H9 (cell line): ENCODE measurements at regions not wholly inside any gene's neighbourhood (a gene's known extent, or its start where the extent isn't known, plus 50 kb on each side); places are given as distances from the start of the nearest gene placed in this dataset.

ENCODE experiments used
- DNase-seq: peaks from one replicate; pipeline ENCODE4 v3.0.0-alpha.2; 2017
- H2AFZ ChIP-seq: one replicate; pipeline ENCODE4 v1.6.1; 2013; ENCODE audit warnings: mild to moderate bottlenecking, low read length, control low read depth, moderate library complexity
- H2AK5ac ChIP-seq: 2 replicates; pipeline ENCODE4 v1.6.1; 2013; ENCODE audit warnings: low read length, control low read depth, mixed read lengths; ENCODE audit not compliant: insufficient read length
- H2BK120ac ChIP-seq: one replicate; pipeline ENCODE4 v1.6.1; 2013; ENCODE audit warnings: low read depth, mild to moderate bottlenecking, low read length, control low read depth, inconsistent platforms; ENCODE audit not compliant: poor library complexity, severe bottlenecking
- H2BK12ac ChIP-seq: 2 replicates; pipeline ENCODE4 v1.6.1; 2013; ENCODE audit warnings: low read length, control low read depth, mixed read lengths, low read depth; ENCODE audit not compliant: insufficient read length
- H2BK15ac ChIP-seq: 2 replicates; pipeline ENCODE4 v1.6.1; 2013; ENCODE audit warnings: low read depth, low read length, control low read depth
- H2BK20ac ChIP-seq: one replicate; pipeline ENCODE4 v1.6.1; 2013; ENCODE audit warnings: low read depth, mild to moderate bottlenecking, low read length, control low read depth, inconsistent platforms; ENCODE audit not compliant: poor library complexity, severe bottlenecking
- H2BK5ac ChIP-seq: 2 replicates; pipeline ENCODE4 v1.6.1; 2013; ENCODE audit warnings: low read length, control low read depth, mixed read lengths; ENCODE audit not compliant: insufficient read length
- H3K14ac ChIP-seq: 2 replicates; pipeline ENCODE4 v1.6.1; 2013; ENCODE audit warnings: low read length, control low read depth; ENCODE audit not compliant: insufficient read depth
- H3K18ac ChIP-seq: 2 replicates; pipeline ENCODE4 v1.6.1; 2013; ENCODE audit warnings: low read depth, mild to moderate bottlenecking, mixed read lengths, low read length, control low read depth; ENCODE audit not compliant: insufficient read length
- H3K23ac ChIP-seq: 2 replicates; pipeline ENCODE4 v1.6.1; 2013; ENCODE audit warnings: low read length, control low read depth, mixed read lengths, low read depth; ENCODE audit not compliant: insufficient read length
- H3K23me2 ChIP-seq: 2 replicates; pipeline ENCODE4 v1.6.1; 2013; ENCODE audit warnings: low read depth, mild to moderate bottlenecking, mixed read lengths, low read length, control low read depth; ENCODE audit not compliant: insufficient read length, poor library complexity, severe bottlenecking
- H3K27ac ChIP-seq: 2 replicates; pipeline ENCODE4 v1.5.1; 2013; ENCODE audit warnings: low read length, control low read depth, mixed read lengths, low read depth; ENCODE audit not compliant: insufficient read length
- H3K27me3 ChIP-seq: 2 replicates; pipeline ENCODE4 v1.6.1; 2013; ENCODE audit warnings: low read length, control low read depth, inconsistent platforms; ENCODE audit not compliant: insufficient read depth
- H3K4ac ChIP-seq: 2 replicates; pipeline ENCODE4 v1.6.1; 2013; ENCODE audit warnings: low read depth, mild to moderate bottlenecking, control low read depth, inconsistent platforms, low read length, moderate library complexity
- H3K4me1 ChIP-seq: 2 replicates; pipeline ENCODE4 v1.6.1; 2013; ENCODE audit warnings: low read length, control low read depth, inconsistent platforms; ENCODE audit not compliant: insufficient read depth
- H3K4me2 ChIP-seq: 2 replicates; pipeline ENCODE4 v1.6.1; 2013; ENCODE audit warnings: low read length, control low read depth, mixed read lengths; ENCODE audit not compliant: insufficient read length, insufficient read depth
- H3K56ac ChIP-seq: 2 replicates; pipeline ENCODE4 v1.6.1; 2013; ENCODE audit warnings: low read depth, mild to moderate bottlenecking, mixed read lengths, low read length, control low read depth; ENCODE audit not compliant: insufficient read length
- H3K79me1 ChIP-seq: 2 replicates; pipeline ENCODE4 v1.6.1; 2013; ENCODE audit warnings: low read depth, mild to moderate bottlenecking, moderate library complexity, low read length, control low read depth, inconsistent platforms; ENCODE audit not compliant: insufficient read depth, poor library complexity, severe bottlenecking
- H3K79me2 ChIP-seq: 2 replicates; pipeline ENCODE4 v1.6.1; 2013; ENCODE audit warnings: low read length, control low read depth, inconsistent platforms; ENCODE audit not compliant: insufficient read depth
- H3K9ac ChIP-seq: 2 replicates; pipeline ENCODE4 v1.6.1; 2013; ENCODE audit warnings: low read length, control low read depth, mixed read lengths; ENCODE audit not compliant: insufficient read length; ENCODE audit errors: extremely low read depth
- H3K9me3 ChIP-seq: one replicate; pipeline ENCODE4 v1.6.1; 2013; ENCODE audit warnings: low read depth, low read length, inconsistent platforms; ENCODE audit not compliant: control insufficient read depth
- H3T11ph ChIP-seq: one replicate; pipeline ENCODE4 v1.6.1; 2013; ENCODE audit warnings: mild to moderate bottlenecking, low read length, control low read depth, inconsistent platforms
- H4K20me1 ChIP-seq: one replicate; pipeline ENCODE4 v1.6.1; 2013; ENCODE audit not compliant: control insufficient read depth, insufficient read length, insufficient read depth
- H4K5ac ChIP-seq: 2 replicates; pipeline ENCODE4 v1.6.1; 2013; ENCODE audit warnings: low read depth, mild to moderate bottlenecking, mixed read lengths, low read length, control low read depth; ENCODE audit not compliant: insufficient read length
- H4K8ac ChIP-seq: replicated peaks from 2 replicates; pipeline ENCODE4 v1.6.1; 2013; ENCODE audit warnings: low read length, control low read depth, mixed read lengths, low read depth; ENCODE audit not compliant: insufficient read length
- H4K91ac ChIP-seq: 2 replicates; pipeline ENCODE4 v1.6.1; 2013; ENCODE audit warnings: low read depth, mild to moderate bottlenecking, moderate library complexity, mixed read lengths, low read length, control low read depth; ENCODE audit not compliant: insufficient read length
- H3K27ac Mint-ChIP-seq, 3 experiments: 2 replicates in 2 of 3; 3 replicates in 1 of 3; pipeline ENCODE4 v1.8.0; 2020 to 2021; ENCODE audit warnings: mixed read lengths in 3 of 3, mild to moderate bottlenecking in 1 of 3, moderate library complexity in 1 of 3
- H3K27me3 Mint-ChIP-seq: 2 replicates; pipeline ENCODE4 v1.8.0; 2021; ENCODE audit warnings: low read depth, mild to moderate bottlenecking, moderate library complexity, mixed read lengths
- H3K36me3 Mint-ChIP-seq, 3 experiments: 2 replicates in 2 of 3; 3 replicates in 1 of 3; pipeline ENCODE4 v1.8.0; 2020 to 2021; ENCODE audit warnings: low read depth in 3 of 3, mixed read lengths in 3 of 3; ENCODE audit not compliant: insufficient read depth in 1 of 3
- H3K4me1 Mint-ChIP-seq, 2 experiments: 2 replicates each; pipeline ENCODE4 v1.8.0; 2020; ENCODE audit warnings: mixed read lengths in 2 of 2
- H3K4me3 Mint-ChIP-seq, 2 experiments: 2 replicates in 1 of 2; 3 replicates in 1 of 2; pipeline ENCODE4 v1.8.0; 2020 to 2021; ENCODE audit warnings: mild to moderate bottlenecking in 2 of 2, mixed read lengths in 2 of 2, moderate library complexity in 1 of 2
- H3K9me3 Mint-ChIP-seq, 2 experiments: 2 replicates in 1 of 2; 3 replicates in 1 of 2; pipeline ENCODE4 v1.8.0; 2020; ENCODE audit warnings: mild to moderate bottlenecking in 2 of 2, mixed read lengths in 2 of 2, moderate library complexity in 1 of 2
- CTCF ChIP-seq: fragments of 200-600 bp; sonication (generic); conservative IDR thresholded peaks from 3 replicates; pipeline ENCODE4 v1.8.0; 2021; ENCODE audit warnings: antibody characterized with exemption, mild to moderate bottlenecking
- WGBS: extraction: QIAGEN DNeasy Blood & Tissue Kit; methylation state at CpG from one replicate; pipeline ENCODE4 v1.1.7; 2013; ENCODE audit warnings: missing lambda C conversion rate, low lambda C conversion rate, mixed read lengths; ENCODE audit not compliant: insufficient read length; ENCODE audit errors: extremely low coverage; 5-methylcytosine and 5-hydroxymethylcytosine counted together

- Histone ChIP-seq H2BK15ac (no peak overlapping the region), H3K9me3 (no peaks in the 10 kb centered on the region), H3K79me1 (no peaks in the 10 kb centered on the region), H4K5ac (no peak overlapping the region), H3K4me1 (no peaks in the 10 kb centered on the region), H3K56ac (no peak overlapping the region), H2BK120ac (no peak overlapping the region), H3K14ac (no peak overlapping the region), H4K8ac (no peak overlapping the region), H3K9ac (no peak overlapping the region), H2AFZ (no peak overlapping the region), H3T11ph (no peak overlapping the region), H3K27me3 (no peaks in the 10 kb centered on the region), H3K23me2 (no peaks in the 10 kb centered on the region), H2BK5ac (no peak overlapping the region), H2AK5ac (no peak overlapping the region), H3K79me2 (no peaks in the 10 kb centered on the region), H3K18ac (no peak overlapping the region), H4K20me1 (no peaks in the 10 kb centered on the region), H4K91ac (no peak overlapping the region), H2BK12ac (no peak overlapping the region), H3K27ac (no peak overlapping the region), H3K23ac (no peak overlapping the region), H3K4ac (no peak overlapping the region), H3K4me2 (no peak overlapping the region), H2BK20ac (no peak overlapping the region)
- Mint-ChIP-seq H3K4me1 (peaks cover 8 to 12% of the 10 kb centered on the region in 2 experiments; a peak in 2 of 4 replicates), H3K36me3 (peaks cover 0 to 14% (median 0%) of the 10 kb centered on the region in 3 experiments; a peak in 2 of 7 replicates), H3K4me3 (no peak overlapping the region), H3K27ac (no peak overlapping the region), H3K9me3 (peaks cover 7 to 13% of the 10 kb centered on the region in 2 experiments), H3K27me3 (no peaks in the 10 kb centered on the region)
- no peak for TF ChIP-seq CTCF
- DNase-seq: no peak
- WGBS: no CpG with 5 or more reads among the region's 2 CpGs
These were observed 860.9 kb upstream of the CNTNAP5 start for GRCh38 chr2:123164216-123164615.
